Panc1 (cell line): ENCODE measurements at regions not wholly inside any gene's neighbourhood (a gene's known extent, or its start where the extent isn't known, plus 50 kb on each side); places are given as distances from the start of the nearest gene placed in this dataset.

Source experiments
- ATAC-seq: fragments of 200-7000 bp; cut with Tn5 transposase; 2 replicates; pipeline ENCODE4 v1.9.1; 2020; ENCODE audit warnings: mild to moderate bottlenecking, moderate library complexity
- BruUV-seq: library from RNA; stranded (reverse); fragments of 400-500 nt; replicated peaks from 2 replicates; lab custom pipeline; 2021; lab: Mats Ljungman, UMichigan
- CTCF ChIA-PET: fragments of 300-600 bp; sonication (Branson Sonifier 250); formaldehyde crosslinking; loops from one replicate; lab custom pipeline; 2022; ENCODE audit warnings: antibody characterized with exemption; lab: Charles Lee
- POLR2A ChIA-PET: fragments of 300-600 bp; sonication (Branson Sonifier 250); formaldehyde crosslinking; loops from one replicate; lab custom pipeline; 2022; ENCODE audit warnings: antibody characterized with exemption; lab: Charles Lee
- DNase-seq: peaks from one replicate; pipeline ENCODE4 v3.0.0-alpha.2; 2010; ENCODE audit warnings: low read depth, low spot score
- H3K27ac ChIP-seq: 2 replicates; pipeline ENCODE4 v1.5.1; 2011; ENCODE audit warnings: mild to moderate bottlenecking, low read length, inconsistent platforms
- H3K27me3 ChIP-seq: fragments of 200-500 bp; sonication (Bioruptor generic); 2 replicates; pipeline ENCODE4 v1.6.0; 2014; ENCODE audit warnings: low read length, inconsistent platforms; ENCODE audit not compliant: control insufficient read depth, insufficient read depth
- H3K36me3 ChIP-seq: fragments of 200-500 bp; sonication (Bioruptor generic); 2 replicates; pipeline ENCODE4 v1.5.1; 2014; ENCODE audit warnings: inconsistent platforms, mild to moderate bottlenecking, low read length, moderate library complexity; ENCODE audit not compliant: control insufficient read depth, insufficient read depth
- H3K4me1 ChIP-seq: 2 replicates; pipeline ENCODE4 v1.5.1; 2011; ENCODE audit warnings: inconsistent platforms, mild to moderate bottlenecking, low read length, moderate library complexity; ENCODE audit not compliant: control insufficient read depth, insufficient read depth
- H3K4me3 ChIP-seq, 2 experiments: 2 replicates each; pipeline ENCODE4 v1.5.1; 2011 to 2012; ENCODE audit warnings: low read depth in 2 of 2, low read length in 2 of 2, mild to moderate bottlenecking in 2 of 2, inconsistent platforms in 1 of 2, moderate library complexity in 1 of 2
- H3K9me3 ChIP-seq: fragments of 200-500 bp; sonication (Bioruptor generic); 2 replicates; pipeline ENCODE4 v1.5.1; 2014; ENCODE audit warnings: low read depth, mild to moderate bottlenecking, inconsistent platforms, low read length, moderate library complexity; ENCODE audit not compliant: control insufficient read depth, insufficient read depth
- CTCF ChIP-seq: fragments of 450-650 bp; IDR thresholded peaks from 2 replicates; pipeline ENCODE4 v1.5.1; 2017; ENCODE audit warnings: mild to moderate bottlenecking
- POLR2AphosphoS5 ChIP-seq: IDR thresholded peaks from 2 replicates; pipeline ENCODE4 v1.6.1; 2012; ENCODE audit warnings: mild to moderate bottlenecking, low read depth, low read length, moderate library complexity
- REST ChIP-seq, 2 experiments: IDR thresholded peaks; 2 replicates each; pipeline ENCODE4 v1.6.1; 2011 to 2012; ENCODE audit warnings: low read depth in 2 of 2, control low read depth in 1 of 2, low read length in 1 of 2, mild to moderate bottlenecking in 1 of 2, moderate library complexity in 1 of 2; ENCODE audit not compliant: insufficient read depth in 1 of 2
- SIN3A ChIP-seq: IDR thresholded peaks from 2 replicates; pipeline ENCODE4 v1.6.1; 2012; ENCODE audit warnings: low read depth, mild to moderate bottlenecking, low read length, moderate library complexity, borderline replicate concordance; ENCODE audit not compliant: insufficient read depth
- TCF7L2 ChIP-seq: IDR thresholded peaks from 2 replicates; pipeline ENCODE4 v1.6.1; 2011; ENCODE audit warnings: mild to moderate bottlenecking, low read depth, low read length, inconsistent platforms
- in situ Hi-C: cut with HindIII; loops from 2 replicates; pipeline ENCODE4 v1.10.0; 2016; ENCODE audit warnings: low sequenced_read_pairs, low pct_unique_long_range_greater_than_20kb
- intact Hi-C: fragments of 100-400 bp; cut with micrococcal nuclease; formaldehyde crosslinking; loops from one replicate; pipeline ENCODE4 v1.10.0; 2022; ENCODE audit not compliant: unreplicated experiment

GRCh38 chr13:60258349-60258748 lies 94.6 kb upstream of the DIAPH3 start:
- Histone ChIP-seq H3K4me1 (no peaks in the 10 kb centered on the region), H3K36me3 (no peaks in the 10 kb centered on the region), H3K27ac (no peak overlapping the region), H3K4me3 (no peak overlapping the region), H3K9me3 (no peaks in the 10 kb centered on the region), H3K27me3 (no peaks in the 10 kb centered on the region)
- ATAC-seq (no peak), DNase-seq (no peak)
- ChIA-PET CTCF (no interaction called here), POLR2A (no interaction called here)
- intact Hi-C loops: no loop called here
- TF ChIP-seq POLR2AphosphoS5 (no peak), SIN3A (no peak), REST (IDR thresholded peaks at IDR 0.05; ENCODE audit: insufficient read depth in 1 of 2, low read depth in 2 of 2, low read length in 1 of 2) (no peak), CTCF (no peak), TCF7L2 (no peak)
- no TSS peak for BruUV-seq
- in situ Hi-C loops: no loop called here

GRCh38 chr13:60260440-60260839 lies 96.7 kb upstream of the DIAPH3 start:
- CTCF ChIA-PET: no interaction called here

More at GRCh38 chr13:60260440-60260839, 96.7 kb upstream of the DIAPH3 start:
- intact Hi-C loops (no loop called here), in situ Hi-C loops (no loop called here)
- no TSS peak for BruUV-seq
- DNase-seq: no peak
- H3K4me1 ChIP-seq: no peaks in the 10 kb centered on the region
- no peaks in the 10 kb centered on the region for H3K9me3 ChIP-seq
- no peaks in the 10 kb centered on the region for H3K27me3 ChIP-seq
- H3K36me3 ChIP-seq: no peaks in the 10 kb centered on the region
- no peak overlapping the region for H3K4me3 ChIP-seq
- POLR2A ChIA-PET: no interaction called here
- no peak overlapping the region for H3K27ac ChIP-seq
- TF ChIP-seq TCF7L2: no peak
- no peak for TF ChIP-seq REST (IDR thresholded peaks at IDR 0.05; ENCODE audit: insufficient read depth in 1 of 2, low read depth in 2 of 2, low read length in 1 of 2)
- TF ChIP-seq SIN3A: no peak
- no peak for TF ChIP-seq POLR2AphosphoS5
- peak; percentile 8; the same call in 1 of the 2 replicates for TF ChIP-seq CTCF
- ATAC-seq: no peak
